ENCODE measurements at regions not wholly inside any gene's neighbourhood (a gene's known extent, or its start where the extent isn't known, plus 50 kb on each side); places are given as distances from the start of the nearest gene placed in this dataset.

DNA sequence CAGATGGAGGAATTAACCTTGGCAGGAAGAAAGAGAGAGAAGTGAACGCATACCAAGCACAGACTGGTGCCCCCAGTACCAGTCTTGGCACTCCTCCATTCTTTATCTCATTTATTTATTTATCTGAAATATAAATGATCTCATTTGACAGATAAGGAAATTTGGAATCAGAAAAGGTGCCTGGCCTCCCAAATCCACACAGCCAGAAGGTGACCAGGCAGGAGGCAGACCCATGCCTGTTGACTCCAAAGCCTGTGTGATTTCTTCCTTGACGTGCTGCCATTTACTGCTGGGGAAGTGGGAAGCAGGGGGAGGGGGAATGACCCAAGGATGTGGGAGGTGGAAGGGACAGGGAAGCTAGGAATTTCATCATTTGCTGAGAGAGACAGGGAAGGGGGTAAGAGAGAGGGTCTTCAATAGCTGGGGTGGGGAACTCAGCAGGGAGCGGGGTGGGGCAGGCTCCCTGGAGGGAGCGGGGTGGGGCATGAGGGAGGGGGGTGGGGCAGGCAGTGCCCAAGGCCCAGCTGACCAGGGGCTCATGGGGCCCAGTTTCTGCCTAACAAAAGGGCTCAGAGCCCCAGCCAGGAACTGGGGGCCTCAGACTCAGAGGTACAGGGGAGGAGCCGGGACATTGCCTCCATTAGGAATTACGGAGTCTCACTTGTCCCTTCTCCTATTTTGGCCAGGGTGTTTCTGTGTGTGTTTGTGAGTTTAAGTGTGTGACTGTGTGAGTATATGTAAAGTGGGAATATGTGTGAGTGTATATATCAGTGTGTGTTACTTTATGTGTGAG lies 63.0 kb downstream of the MINAR1 start:
- TF ChIP-seq, protein P1, sequence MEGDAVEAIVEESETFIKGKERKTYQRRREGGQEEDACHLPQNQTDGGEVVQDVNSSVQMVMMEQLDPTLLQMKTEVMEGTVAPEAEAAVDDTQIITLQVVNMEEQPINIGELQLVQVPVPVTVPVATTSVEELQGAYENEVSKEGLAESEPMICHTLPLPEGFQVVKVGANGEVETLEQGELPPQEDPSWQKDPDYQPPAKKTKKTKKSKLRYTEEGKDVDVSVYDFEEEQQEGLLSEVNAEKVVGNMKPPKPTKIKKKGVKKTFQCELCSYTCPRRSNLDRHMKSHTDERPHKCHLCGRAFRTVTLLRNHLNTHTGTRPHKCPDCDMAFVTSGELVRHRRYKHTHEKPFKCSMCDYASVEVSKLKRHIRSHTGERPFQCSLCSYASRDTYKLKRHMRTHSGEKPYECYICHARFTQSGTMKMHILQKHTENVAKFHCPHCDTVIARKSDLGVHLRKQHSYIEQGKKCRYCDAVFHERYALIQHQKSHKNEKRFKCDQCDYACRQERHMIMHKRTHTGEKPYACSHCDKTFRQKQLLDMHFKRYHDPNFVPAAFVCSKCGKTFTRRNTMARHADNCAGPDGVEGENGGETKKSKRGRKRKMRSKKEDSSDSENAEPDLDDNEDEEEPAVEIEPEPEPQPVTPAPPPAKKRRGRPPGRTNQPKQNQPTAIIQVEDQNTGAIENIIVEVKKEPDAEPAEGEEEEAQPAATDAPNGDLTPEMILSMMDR (IDR thresholded peaks at IDR 0.05; ENCODE audit: low read depth, low read length, poor library complexity, severe bottlenecking) = no peak
- TF ChIP-seq EZH2phosphoT487 (IDR thresholded peaks at IDR 0.05; ENCODE audit: borderline replicate concordance, low read length) = no peak
